ENCODE measurements at regions not wholly inside any gene's neighbourhood (a gene's known extent, or its start where the extent isn't known, plus 50 kb on each side); places are given as distances from the start of the nearest gene placed in this dataset.
"Not testable (repeated sequence)": the region's sequence is repeated elsewhere in the genome, so short reads cannot be mapped to it uniquely, and the experiment has no call there.

DNA sequence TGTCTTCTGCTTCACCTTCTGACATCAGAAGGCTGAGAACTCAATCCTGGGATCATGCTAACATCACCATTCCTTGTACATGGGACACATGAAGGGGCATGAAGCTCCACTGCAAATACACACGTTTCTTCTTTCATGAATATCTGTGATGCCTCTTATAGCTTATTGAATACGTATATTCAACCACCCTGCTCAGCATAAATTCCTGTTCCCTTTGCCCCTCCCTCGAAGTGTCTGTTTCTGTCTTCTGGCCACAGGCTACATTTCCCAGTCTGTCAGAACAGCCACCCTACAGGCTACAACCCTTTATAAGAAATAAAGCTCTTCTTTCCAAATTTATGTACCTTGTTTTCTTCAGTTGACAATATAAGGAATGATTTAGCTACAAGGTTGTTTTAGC, 201.3 kb upstream of the STS start:
- no peak for TF ChIP-seq GATA1 (IDR thresholded peaks at IDR 0.05; ENCODE audit: low read depth, low read length)
- no peak for TF ChIP-seq POLR2A (IDR thresholded peaks at IDR 0.05; ENCODE audit: low read length)
- no peak for DNase-seq

DNA sequence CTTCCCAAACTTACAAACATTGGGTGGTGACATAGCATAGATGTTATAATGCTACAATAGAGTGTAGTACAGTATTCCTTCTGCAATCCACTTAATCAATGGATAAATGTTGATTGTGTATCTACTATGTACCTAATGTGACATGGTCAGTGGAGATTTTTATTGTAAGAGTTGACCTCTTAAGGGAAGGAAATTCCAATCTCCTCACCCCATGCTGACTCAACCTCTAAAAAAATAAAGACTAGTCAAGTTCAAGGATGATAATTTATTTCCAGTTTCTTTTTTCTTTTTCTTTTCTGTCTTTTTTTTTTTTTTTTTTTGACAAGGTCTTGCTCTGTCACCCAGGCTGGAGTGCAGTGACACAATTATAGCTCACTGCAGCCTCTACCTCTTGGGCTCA, 206.5 kb upstream of the STS start:
- TF ChIP-seq POLR2A (IDR thresholded peaks at IDR 0.05; ENCODE audit: low read length) (no peak), GATA1 (IDR thresholded peaks at IDR 0.05; ENCODE audit: low read depth, low read length) (no peak)
- no peak for DNase-seq

DNA sequence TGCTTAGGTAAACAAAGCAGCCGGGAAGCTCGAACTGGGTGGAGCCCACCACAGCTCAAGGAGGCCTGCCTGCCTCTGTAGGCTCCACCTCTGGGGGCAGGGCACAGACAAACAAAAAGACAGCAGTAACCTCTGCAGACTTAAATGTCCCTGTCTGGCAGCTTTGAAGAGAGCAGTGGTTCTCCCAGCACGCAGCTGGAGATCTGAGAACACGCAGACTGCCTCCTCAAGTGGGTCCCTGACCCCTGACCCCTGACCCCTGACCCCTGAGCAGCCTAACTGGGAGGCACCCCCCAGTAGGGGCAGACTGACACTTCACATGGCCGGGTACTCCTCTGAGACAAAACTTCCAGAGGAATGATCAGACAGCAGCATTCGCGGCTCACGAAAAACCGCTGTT, 214.6 kb upstream of the STS start:
- DNase-seq = not testable (repeated sequence)

DNA sequence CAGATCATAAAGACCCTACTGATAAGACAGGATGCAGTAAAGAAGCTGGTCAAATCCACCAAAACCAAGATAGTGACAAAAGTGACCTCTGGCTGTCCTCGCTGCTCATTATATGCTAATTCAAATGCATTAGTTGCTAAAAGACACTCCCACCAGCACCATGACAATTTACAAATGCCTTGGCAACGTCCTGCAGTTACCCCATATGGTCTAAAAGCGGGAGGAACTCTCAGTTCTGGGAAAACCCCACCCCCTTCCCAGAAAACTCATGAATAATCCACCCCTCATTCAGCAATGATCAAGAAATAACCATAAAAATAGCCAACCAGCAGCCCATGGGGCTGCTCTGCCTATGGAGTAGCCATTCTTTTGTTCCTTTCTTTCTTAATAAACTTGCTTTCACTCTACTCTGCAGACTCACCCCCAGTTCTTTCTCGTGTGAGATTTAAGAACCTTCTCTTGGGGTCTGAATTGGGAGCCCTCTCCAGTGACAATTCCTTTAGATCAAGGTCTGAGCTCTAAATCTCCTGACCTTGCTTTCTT, 217.1 kb upstream of the STS start:
- no peak for DNase-seq
- TF ChIP-seq GATA1 (IDR thresholded peaks at IDR 0.05; ENCODE audit: low read depth, low read length) = no peak
- TF ChIP-seq POLR2A (IDR thresholded peaks at IDR 0.05; ENCODE audit: low read length) = no peak

DNA sequence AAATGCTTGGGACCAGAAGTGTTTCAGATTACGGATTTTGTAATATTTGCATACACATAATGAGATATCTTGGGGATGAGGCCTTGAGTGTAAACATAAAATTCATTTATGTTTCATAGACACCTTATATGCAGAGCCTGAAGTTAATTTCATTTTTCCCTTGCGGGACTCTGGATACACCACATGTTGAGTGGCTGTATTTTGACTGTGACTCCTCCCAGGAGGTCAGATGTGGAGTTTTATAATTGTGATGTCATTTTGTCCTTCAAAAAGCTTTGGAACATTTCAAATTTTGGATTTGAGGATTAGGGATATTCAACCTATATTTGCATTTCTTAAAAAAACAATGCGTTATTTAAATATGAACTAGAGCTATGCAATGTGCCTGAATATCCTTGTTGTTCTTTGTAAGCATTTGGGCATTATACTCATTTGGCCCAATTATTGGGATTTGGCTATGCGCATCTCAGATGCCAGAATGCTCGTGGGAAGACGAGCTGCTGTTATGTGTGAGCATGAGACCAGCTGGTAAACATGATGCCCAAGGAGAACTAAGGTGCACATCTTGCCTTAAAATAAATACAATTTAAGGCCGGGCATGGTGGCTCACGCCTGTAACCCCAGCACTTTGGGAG, 223.0 kb upstream of the STS start:
- no peak for DNase-seq
- TF ChIP-seq POLR2A (IDR thresholded peaks at IDR 0.05; ENCODE audit: low read length) (no peak), GATA1 (IDR thresholded peaks at IDR 0.05; ENCODE audit: low read depth, low read length) (no peak)

DNA sequence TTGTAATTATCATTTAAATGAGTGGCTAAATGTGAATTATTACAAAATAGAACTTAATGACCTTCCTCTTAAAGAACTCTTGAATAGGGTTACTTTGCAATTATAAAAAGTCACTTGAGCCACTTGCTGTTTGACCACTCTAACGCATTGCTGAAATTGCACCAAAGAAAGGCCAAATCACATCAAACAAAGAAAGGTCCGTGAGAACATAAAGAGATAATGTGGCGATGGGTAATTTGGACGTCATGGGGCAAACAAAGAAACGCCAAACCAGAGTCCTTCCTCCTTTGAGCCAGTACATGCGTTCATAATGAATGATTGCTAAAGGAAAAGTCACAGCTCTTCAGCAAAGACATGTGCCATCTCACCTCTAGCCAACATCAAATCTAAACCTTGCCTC, 229.8 kb upstream of the STS start:
- DNase-seq = no peak
- TF ChIP-seq POLR2A (IDR thresholded peaks at IDR 0.05; ENCODE audit: low read length) (no peak), GATA1 (IDR thresholded peaks at IDR 0.05; ENCODE audit: low read depth, low read length) (no peak)

DNA sequence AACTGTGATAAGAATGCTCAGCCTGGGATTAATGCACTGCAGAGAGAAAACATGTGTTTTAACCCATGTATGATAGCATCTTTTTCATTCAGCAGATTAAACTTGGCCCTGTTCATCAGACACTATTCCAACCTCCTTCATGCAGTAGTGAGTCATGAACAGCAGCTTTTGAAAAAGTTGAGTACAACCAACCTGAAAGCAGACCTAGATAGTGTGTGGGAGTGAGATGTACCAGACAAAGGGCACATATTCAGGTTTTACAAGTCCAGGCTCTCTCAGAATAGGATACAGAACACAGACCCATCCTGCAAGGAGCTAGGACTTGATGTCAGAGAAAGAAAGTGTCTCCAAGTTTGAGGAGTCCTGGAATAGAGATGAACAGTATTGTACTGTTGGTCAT, 237.3 kb upstream of the STS start:
- DNase-seq = no peak
- TF ChIP-seq GATA1 (IDR thresholded peaks at IDR 0.05; ENCODE audit: low read depth, low read length) (no peak), POLR2A (IDR thresholded peaks at IDR 0.05; ENCODE audit: low read length) (no peak)

DNA sequence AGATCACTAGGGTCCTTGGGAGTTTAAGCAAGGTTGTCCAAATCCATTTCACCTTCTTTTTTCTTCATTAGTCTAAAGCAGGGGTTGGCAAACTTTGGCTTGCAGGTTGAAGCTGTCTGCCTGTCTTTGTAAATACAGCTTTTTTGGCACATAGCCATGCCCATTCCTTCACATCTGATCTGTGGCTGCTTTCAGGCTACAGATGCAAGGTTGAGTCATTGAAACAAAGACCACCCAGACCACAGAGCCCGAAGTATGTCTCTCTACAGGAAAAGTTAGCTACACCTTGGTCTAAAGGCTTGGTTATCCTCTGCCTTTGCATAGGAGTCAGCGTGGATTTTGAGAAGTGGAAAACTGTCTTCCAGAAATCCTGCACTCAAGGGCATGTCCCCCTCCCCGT, 238.1 kb upstream of the STS start:
- DNase-seq = no peak
- TF ChIP-seq POLR2A (IDR thresholded peaks at IDR 0.05; ENCODE audit: low read length) = no peak
- no peak for TF ChIP-seq GATA1 (IDR thresholded peaks at IDR 0.05; ENCODE audit: low read depth, low read length)

DNA sequence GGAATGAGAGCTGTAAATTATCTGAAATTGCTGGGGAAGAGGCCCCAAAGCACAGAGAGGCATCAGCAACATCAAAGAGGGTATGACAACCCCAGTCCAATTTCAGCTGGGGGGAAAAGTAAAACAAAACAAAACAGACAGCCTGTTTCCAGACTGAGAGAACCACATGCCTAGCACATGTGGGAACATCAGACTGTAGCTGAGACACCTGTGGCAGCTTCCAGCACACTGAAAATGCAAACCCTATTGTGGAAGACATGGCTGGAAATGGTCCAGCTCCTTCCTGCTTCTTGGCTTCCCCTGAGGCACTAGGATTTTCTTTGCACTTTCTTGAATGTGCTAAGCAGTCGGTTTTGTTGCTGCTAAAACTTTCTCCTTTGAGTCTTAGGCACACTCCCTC, 240.9 kb upstream of the STS start:
- TF ChIP-seq POLR2A (IDR thresholded peaks at IDR 0.05; ENCODE audit: low read length) (no peak), GATA1 (IDR thresholded peaks at IDR 0.05; ENCODE audit: low read depth, low read length) (no peak)

DNA sequence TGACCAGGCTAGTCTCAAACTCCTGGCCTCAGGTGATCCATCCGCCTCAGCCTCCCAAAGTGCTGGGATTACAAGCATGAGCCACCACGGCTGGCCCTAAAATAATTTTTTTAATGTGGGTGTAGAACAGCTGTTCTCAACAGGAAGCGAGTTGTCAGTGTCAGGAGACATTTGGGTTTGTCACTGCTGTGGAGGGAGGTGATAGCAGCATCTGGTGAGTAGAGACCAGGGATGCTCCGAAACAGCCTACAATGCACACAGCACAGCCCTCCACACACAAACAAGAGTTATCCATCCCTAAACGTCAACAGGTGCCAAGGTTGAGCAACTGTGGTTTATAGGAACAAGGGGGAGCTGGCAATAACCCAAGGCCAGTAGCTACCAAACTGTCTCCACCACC, 243.4 kb upstream of the STS start:
- DNase-seq = no peak
- no peak for TF ChIP-seq GATA1 (IDR thresholded peaks at IDR 0.05; ENCODE audit: low read depth, low read length)
- no peak for TF ChIP-seq POLR2A (IDR thresholded peaks at IDR 0.05; ENCODE audit: low read length)

More for the DNA sequence above, 240.9 kb upstream of the STS start:
- no peak for DNase-seq

DNA sequence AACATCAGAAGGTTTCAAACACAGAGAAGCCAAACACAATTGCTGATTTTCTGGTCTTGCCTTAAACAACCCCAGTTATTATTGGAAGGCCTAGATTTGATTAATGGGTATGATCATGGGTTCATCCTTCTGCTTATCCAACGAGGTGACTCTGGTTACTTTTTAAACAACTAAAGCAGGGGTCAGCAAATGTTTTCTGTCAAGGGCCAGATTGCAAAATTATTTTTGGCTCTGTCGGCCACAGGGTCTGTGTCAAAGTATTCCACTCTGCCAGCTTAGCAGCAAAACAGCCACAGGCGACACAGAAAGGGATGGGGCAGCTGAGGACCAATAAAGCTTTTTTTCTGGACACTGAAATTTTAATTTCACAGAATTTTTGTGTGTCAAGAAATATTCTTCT, 249.1 kb upstream of the STS start:
- DNase-seq = no peak
- TF ChIP-seq POLR2A (IDR thresholded peaks at IDR 0.05; ENCODE audit: low read length) (no peak), GATA1 (IDR thresholded peaks at IDR 0.05; ENCODE audit: low read depth, low read length) (no peak)

DNA sequence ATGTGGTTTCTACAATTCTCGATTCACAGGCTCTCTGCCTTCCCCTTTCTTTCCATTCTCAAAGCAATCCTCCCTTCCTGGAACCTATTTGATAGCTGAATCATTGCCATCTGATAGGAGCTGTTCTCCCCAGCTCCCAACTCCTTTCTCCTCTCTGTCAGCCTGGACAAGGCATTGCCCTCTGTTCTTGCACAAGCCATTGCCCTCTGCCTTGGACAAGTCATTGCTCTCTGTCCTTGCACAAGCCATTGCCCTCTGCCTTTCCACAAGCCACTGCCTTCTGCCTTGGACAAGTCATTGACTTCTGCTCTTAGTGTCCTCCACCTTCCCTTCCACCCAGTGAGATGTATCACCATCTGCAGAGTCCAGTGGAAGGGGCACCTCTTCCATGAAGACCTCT, 256.1 kb upstream of the STS start:
- no peak for DNase-seq
- TF ChIP-seq GATA1 (IDR thresholded peaks at IDR 0.05; ENCODE audit: low read depth, low read length) (no peak), POLR2A (IDR thresholded peaks at IDR 0.05; ENCODE audit: low read length) (no peak)

DNA sequence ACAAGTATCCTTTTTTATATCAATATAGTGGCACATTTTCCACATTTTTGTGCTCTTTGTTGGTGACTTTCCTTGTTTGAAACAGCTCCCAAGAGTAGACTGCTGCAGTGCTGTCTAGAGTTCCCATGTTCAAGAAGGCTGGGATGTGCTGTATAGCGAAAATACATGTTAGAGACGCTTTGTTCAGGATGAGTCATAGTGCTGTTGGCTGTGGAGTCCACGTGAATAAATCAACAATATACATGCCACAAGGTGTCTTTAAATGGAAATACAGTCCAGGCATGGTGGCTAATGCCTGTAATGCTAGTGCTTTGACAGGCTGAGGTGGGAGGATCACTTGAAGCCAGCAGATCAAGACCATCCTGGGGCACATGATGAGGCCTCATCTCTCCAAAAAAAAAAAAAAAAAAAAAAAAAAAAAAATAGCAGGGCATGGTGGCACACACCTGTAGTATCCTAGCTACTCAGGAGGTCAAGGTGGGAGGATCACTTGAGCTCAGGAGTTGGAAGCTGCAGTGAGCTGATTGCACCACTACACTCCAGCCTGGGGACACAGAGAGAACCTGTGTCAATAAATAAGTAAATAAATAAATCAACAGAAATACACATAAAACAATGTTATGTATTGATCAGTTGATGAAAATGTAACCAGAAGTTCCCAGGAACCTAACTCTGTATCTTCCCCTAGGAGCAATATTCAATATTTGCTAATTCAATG, 256.8 kb upstream of the STS start:
- no peak for TF ChIP-seq POLR2A (IDR thresholded peaks at IDR 0.05; ENCODE audit: low read length)
- TF ChIP-seq GATA1 (IDR thresholded peaks at IDR 0.05; ENCODE audit: low read depth, low read length) = no peak
- no peak for DNase-seq

DNA sequence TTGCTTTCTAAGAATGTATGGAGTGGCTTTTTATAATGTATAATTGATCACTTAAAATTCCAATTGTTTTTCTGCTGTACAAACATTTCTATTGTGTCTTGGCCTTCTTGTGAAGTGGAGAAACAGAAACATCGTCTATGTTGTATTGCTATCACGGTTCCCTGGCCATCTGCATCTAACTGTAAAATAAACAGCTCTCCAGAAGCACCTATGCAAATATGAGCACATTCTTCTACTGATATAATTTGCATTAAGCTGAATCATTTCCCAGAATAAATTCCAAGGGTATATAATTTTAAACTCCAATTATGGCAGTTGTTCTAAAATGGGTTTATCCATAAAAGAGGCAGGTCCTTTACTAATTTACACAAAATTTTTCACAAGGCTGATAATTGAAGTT, 261.6 kb upstream of the STS start:
- no peak for DNase-seq

DNA sequence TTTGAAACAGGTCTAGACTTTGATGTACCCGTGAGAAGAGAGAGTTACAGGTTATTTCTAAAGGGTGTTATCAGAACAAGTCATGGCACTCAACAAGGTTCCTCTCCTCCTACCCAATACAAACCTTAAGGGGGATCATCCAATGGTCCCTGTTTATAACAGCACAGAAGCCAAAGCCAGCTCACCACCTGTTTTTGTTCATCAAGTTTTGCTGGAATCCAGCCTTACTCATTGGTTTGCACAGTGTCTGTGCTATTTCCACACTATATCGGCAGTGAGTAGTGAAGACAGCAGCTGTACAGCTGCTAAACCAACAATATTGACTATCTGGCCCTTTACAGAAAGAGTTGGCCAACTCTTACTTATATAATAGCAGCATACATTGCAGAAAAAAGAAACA, 262.1 kb upstream of the STS start:
- no peak for TF ChIP-seq GATA1 (IDR thresholded peaks at IDR 0.05; ENCODE audit: low read depth, low read length)
- TF ChIP-seq POLR2A (IDR thresholded peaks at IDR 0.05; ENCODE audit: low read length) = no peak
- DNase-seq = no peak

More for the DNA sequence above, 261.6 kb upstream of the STS start:
- TF ChIP-seq GATA1 (IDR thresholded peaks at IDR 0.05; ENCODE audit: low read depth, low read length) = no peak
- no peak for TF ChIP-seq POLR2A (IDR thresholded peaks at IDR 0.05; ENCODE audit: low read length)
